ENCODE measurements at regions not wholly inside any gene's neighbourhood (a gene's known extent, or its start where the extent isn't known, plus 50 kb on each side); places are given as distances from the start of the nearest gene placed in this dataset.

DNA sequence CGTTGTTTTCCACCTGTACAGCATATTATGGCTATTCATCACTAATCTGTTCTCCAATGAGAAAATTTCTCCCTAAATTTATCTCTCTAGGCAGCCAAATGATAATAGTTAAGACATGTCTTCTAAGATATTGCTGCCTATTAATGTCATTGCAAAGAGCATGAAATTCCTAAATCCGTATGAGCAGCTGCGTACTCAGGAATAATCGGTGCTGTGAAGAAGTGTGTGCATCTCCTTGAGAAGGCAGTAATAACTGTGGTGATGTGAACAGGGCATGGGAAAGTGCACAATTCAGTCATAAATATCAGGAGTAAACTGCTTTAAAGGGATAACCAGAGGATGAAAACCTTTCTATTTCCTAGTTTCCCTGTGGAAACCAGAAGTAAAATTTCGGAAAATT lies 112.2 kb downstream of the SLITRK5 start:
- Histone ChIP-seq H3K9me3 (no peaks in the 10 kb centered on the region), H3K36me3 (ENCODE audit: low read depth) (no peaks in the 10 kb centered on the region), H3K4me1 (ENCODE audit: low read depth) (no peaks in the 10 kb centered on the region), H3K4me3 (no peak overlapping the region)
- no peak for ATAC-seq
- DNase-seq, result no peak
- intact Hi-C loops (cut with DNase I, micrococcal nuclease), result no loop called here
- TF ChIP-seq, protein P1, sequence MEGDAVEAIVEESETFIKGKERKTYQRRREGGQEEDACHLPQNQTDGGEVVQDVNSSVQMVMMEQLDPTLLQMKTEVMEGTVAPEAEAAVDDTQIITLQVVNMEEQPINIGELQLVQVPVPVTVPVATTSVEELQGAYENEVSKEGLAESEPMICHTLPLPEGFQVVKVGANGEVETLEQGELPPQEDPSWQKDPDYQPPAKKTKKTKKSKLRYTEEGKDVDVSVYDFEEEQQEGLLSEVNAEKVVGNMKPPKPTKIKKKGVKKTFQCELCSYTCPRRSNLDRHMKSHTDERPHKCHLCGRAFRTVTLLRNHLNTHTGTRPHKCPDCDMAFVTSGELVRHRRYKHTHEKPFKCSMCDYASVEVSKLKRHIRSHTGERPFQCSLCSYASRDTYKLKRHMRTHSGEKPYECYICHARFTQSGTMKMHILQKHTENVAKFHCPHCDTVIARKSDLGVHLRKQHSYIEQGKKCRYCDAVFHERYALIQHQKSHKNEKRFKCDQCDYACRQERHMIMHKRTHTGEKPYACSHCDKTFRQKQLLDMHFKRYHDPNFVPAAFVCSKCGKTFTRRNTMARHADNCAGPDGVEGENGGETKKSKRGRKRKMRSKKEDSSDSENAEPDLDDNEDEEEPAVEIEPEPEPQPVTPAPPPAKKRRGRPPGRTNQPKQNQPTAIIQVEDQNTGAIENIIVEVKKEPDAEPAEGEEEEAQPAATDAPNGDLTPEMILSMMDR (IDR thresholded peaks at IDR 0.05), result no peak

GRCh38 chr13:87788363-87788762 lies 117.2 kb downstream of the SLITRK5 start:
- TF ChIP-seq, protein P1 (IDR thresholded peaks at IDR 0.05), result no peak

DNA sequence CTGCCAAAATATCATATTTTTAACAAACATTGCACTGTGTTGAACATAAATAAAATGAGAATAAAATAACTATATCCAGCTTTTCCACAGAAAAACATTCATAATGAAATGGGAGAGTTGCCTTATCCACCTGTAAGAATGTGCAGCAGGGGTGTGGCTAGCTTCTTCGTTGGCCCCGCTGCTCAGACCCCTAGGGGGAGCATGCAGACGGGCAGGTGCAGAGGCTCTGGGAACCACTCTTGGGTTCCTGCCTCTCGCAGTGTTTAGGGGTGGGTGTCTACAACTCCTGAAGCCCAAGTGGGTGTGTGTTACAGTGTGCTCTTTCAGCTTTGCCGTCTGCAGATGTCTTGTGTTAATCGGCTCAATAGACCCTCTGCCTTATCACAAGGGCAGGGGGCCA lies 121.7 kb downstream of the SLITRK5 start:
- TF ChIP-seq, protein P1 (IDR thresholded peaks at IDR 0.05), result no peak
- no peaks in the 10 kb centered on the region for H3K4me1 ChIP-seq (ENCODE audit: low read depth)
- ATAC-seq, result no peak
- intact Hi-C loops (cut with DNase I, micrococcal nuclease), result no loop called here
- no peaks in the 10 kb centered on the region for H3K9me3 ChIP-seq
- no peaks in the 10 kb centered on the region for H3K36me3 ChIP-seq (ENCODE audit: low read depth)
- peak in 1 of 3 donors; percentile 19 for DNase-seq
- no peak overlapping the region for H3K4me3 ChIP-seq

More at GRCh38 chr13:87788363-87788762, 117.2 kb downstream of the SLITRK5 start:
- DNase-seq (no peak), ATAC-seq (no peak)
- intact Hi-C loops (cut with DNase I, micrococcal nuclease), result no loop called here
- H3K9me3 ChIP-seq, result no peaks in the 10 kb centered on the region
- no peak overlapping the region for H3K4me3 ChIP-seq
- no peaks in the 10 kb centered on the region for H3K4me1 ChIP-seq (ENCODE audit: low read depth)
- H3K36me3 ChIP-seq (ENCODE audit: low read depth), result no peaks in the 10 kb centered on the region

- intact Hi-C loops (cut with DNase I, micrococcal nuclease), result no loop called here
- no peak for DNase-seq
- Histone ChIP-seq H3K4me1 (ENCODE audit: low read depth) (no peaks in the 10 kb centered on the region), H3K4me3 (no peak overlapping the region), H3K36me3 (ENCODE audit: low read depth) (no peaks in the 10 kb centered on the region), H3K9me3 (no peaks in the 10 kb centered on the region)
- ATAC-seq, result no peak
- TF ChIP-seq, protein P1 (IDR thresholded peaks at IDR 0.05), result no peak
Measured at GRCh38 chr13:87798536-87798935, 127.4 kb downstream of the SLITRK5 start.

GRCh38 chr13:87810391-87810801 lies 139.2 kb downstream of the SLITRK5 start:
- Histone ChIP-seq H3K9me3 (no peaks in the 10 kb centered on the region), H3K4me1 (ENCODE audit: low read depth) (no peaks in the 10 kb centered on the region), H3K36me3 (ENCODE audit: low read depth) (no peaks in the 10 kb centered on the region), H3K4me3 (no peak overlapping the region)
- peak in 2 of 3 donors; percentile 14 to 20 for DNase-seq
- no peak for ATAC-seq
- TF ChIP-seq, protein P1 (IDR thresholded peaks at IDR 0.05), result no peak
- intact Hi-C loops (cut with DNase I, micrococcal nuclease), result no loop called here

GRCh38 chr13:87810920-87811344 lies 139.8 kb downstream of the SLITRK5 start:
- peak; percentile 23 to 35 (median 24) for DNase-seq
- ATAC-seq, result no peak
- no peaks in the 10 kb centered on the region for H3K4me1 ChIP-seq (ENCODE audit: low read depth)

More at GRCh38 chr13:87810920-87811344, 139.8 kb downstream of the SLITRK5 start:
- Histone ChIP-seq H3K4me3 (no peak overlapping the region), H3K36me3 (ENCODE audit: low read depth) (no peaks in the 10 kb centered on the region), H3K9me3 (no peaks in the 10 kb centered on the region)
- TF ChIP-seq, protein P1 (IDR thresholded peaks at IDR 0.05), result no peak
- intact Hi-C loops (cut with DNase I, micrococcal nuclease), result no loop called here
